H1 (cell line): ENCODE measurements at regions not wholly inside any gene's neighbourhood (a gene's known extent, or its start where the extent isn't known, plus 50 kb on each side); places are given as distances from the start of the nearest gene placed in this dataset.
A peak's percentile ranks its signal among the peaks of the same experiment; 100 is the strongest.

Experiments used
- FOSL1 ChIP-seq: IDR thresholded peaks from 2 replicates; pipeline ENCODE4 v1.6.1; 2011; ENCODE audit warnings: mild to moderate bottlenecking, low read depth, low read length, moderate library complexity; ENCODE audit not compliant: insufficient read depth
- GABPA ChIP-seq: IDR thresholded peaks from 2 replicates; pipeline ENCODE4 v1.6.1; 2011; ENCODE audit warnings: mild to moderate bottlenecking, low read length, moderate library complexity, borderline replicate concordance; ENCODE audit not compliant: insufficient read depth
- RNF2 ChIP-seq: fragments of 200-900, 300-1000 bp; sonication (generic); IDR thresholded peaks from 2 replicates; pipeline ENCODE4 v1.7.1; 2016; ENCODE audit warnings: borderline replicate concordance, low read depth, mild to moderate bottlenecking, antibody characterized with exemption, low read length; ENCODE audit not compliant: poor library complexity, severe bottlenecking; ENCODE audit errors: missing control alignments

DNA sequence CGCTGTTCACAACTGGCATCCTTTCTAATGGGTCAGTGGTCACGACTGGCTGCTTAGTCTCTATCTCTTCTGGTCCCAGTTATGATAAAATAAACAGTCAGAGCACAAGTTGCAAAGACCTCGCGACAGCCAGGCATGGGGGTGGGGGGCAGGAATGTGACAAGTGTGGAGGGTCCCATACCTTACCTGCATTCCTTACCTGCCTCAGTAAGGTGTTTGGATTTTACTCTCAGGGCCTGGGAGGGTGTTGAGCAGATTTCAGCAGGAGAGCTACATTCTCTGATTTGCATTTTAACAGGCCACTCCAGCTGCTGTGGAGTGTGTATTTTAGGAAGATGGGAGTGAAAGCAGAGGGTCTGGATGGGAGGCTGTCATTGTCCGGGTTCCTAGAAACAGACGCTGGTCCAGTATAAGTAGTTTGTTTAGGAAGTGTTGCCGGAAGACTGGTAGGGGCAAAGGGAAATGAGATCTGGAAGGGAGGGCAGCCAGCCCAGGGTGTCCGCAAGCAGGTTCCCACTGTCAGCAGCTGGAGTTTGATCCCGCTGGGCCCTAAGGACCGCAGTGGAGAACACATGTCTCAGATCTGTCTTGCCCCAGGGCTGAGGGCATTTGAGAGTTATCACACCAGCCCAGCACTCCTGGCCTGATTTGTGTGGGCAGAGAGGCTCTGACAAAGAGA is 920.0 kb downstream of the UQCRFS1 start (continued):
- TF ChIP-seq FOSL1 (0 out of 2 replicates have a peak, but pooled peaks have one; percentile 25), RNF2 (no peak), GABPA (no peak)
- TF ChIP-seq, all 59 proteins: peak for 4
